Embryonic facial prominence (tissue), 1 donor: ENCODE measurements at regions not wholly inside any gene's neighbourhood (a gene's known extent, or its start where the extent isn't known, plus 50 kb on each side); places are given as distances from the start of the nearest gene placed in this dataset.
"Not testable (repeated sequence)": the region's sequence is repeated elsewhere in the genome, so short reads cannot be mapped to it uniquely, and the experiment has no call there.

Experiments used
- DNase-seq: peaks from one replicate; pipeline ENCODE4 v3.0.0-alpha.2; 2016; ENCODE audit errors: extremely low spot score

GRCh38 chr2:11990576-11990975 is 244.1 kb downstream of the LPIN1 start:
- DNase-seq: no peak

GRCh38 chr2:11993749-11994148 is 247.3 kb downstream of the LPIN1 start:
- DNase-seq: no peak

- no peak for DNase-seq
Observed at GRCh38 chr2:11995456-11995855, 249.0 kb downstream of the LPIN1 start.

GRCh38 chr2:11996618-11997017 is 250.2 kb downstream of the LPIN1 start:
- DNase-seq: no peak

GRCh38 chr2:11997142-11997541 is 250.7 kb downstream of the LPIN1 start:
- no peak for DNase-seq

DNA sequence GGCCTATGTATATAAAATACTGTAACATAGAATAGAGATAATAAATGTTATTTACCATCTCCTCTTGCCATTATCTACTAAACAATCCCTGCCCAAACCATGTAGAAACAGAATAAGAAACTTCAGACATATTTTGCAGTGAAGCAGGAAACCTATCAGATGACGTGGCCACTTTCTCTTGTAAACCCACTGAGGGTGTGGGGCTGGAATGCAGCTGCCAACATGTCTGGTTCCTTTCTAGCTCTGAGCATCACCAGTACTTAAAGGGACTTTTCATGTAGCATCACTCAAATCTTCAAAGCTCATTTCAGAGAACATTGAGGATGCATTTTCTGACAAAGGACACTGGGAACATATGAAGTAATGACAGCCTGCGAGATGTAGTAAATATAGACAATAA is 251.8 kb downstream of the LPIN1 start:
- no peak for DNase-seq

- no peak for DNase-seq
Observed at GRCh38 chr2:11998626-11999378, 252.4 kb downstream of the LPIN1 start.

DNA sequence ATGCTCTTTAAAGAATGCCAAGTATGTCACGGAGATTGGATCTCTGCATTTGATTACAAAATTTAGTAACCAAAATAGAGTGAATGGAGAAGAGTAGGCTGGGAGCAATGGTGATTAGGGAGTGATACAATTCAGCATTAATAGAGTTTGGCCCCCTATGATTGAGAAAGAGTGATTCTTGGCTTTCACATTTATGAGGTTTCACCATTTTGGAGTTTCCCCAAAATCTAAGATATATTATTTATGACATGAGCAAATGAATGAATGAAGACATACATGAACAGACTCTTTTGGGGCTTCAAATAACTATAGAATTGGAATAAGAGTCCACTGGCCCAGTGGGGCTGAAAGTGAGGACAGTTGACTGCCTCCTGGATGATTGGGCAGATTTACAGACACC is 255.2 kb downstream of the LPIN1 start:
- no peak for DNase-seq

GRCh38 chr2:12002215-12002614 is 255.8 kb downstream of the LPIN1 start:
- DNase-seq: no peak

DNA sequence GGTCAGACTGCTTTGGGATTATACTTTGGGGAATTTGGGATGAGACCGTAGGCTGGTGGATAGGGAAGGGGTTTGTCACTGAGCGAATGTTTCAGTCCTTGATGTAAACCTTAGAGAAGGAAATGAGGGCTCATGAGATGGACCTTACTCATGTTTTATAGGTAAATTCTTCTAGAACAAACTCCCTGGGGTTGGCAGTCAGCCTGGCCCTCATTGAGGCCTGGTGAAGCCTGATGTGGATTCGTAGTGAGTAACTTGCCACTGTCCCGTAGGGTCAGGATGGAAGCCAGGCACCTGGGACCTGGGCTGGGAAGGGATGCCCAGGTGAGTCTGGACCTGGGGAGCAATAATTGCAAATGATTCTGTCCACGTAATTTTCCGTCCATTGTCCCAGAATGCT is 258.3 kb downstream of the LPIN1 start:
- no peak for DNase-seq

DNA sequence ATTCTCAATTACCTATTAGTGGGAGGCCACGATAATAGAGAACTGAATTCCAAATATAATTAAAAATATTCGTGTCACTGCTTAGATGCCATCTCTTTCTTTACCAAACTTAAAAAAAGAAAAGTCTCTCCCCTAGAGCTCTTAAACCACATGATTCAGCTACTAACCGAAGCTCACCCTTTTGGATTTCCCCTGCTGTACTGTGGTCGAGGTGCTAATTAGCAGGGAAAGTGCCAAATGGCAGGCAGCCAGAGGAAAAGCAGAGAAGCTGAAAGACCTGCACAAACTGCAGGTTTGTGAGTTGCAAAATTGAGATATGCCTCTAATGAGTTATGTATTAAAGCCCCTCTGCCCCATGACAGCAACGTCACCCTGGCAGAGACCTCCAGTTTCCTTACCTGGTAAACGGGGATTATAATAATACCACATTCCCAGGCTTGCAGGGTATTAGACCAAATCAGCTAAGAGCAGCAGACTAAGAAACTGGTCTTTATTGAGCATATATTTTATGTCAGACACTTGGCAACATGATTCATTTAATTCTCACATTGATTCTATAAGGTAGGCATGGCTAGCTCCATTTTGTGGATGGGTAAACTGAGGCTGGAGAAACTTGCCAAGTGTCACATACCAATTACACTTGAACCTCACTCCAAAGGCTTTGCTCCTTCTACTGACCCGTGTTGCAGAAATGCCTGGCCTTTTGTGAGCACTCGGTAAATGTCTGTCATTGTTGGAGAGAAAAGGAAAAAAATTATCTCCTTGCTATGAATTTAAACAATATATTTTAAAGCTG is 259.7 kb downstream of the LPIN1 start:
- DNase-seq: no peak

GRCh38 chr2:12006850-12007249 is 260.4 kb downstream of the LPIN1 start:
- no peak for DNase-seq

GRCh38 chr2:12007282-12007681 is 260.9 kb downstream of the LPIN1 start:
- DNase-seq: no peak

GRCh38 chr2:12008425-12009061 is 262.1 kb downstream of the LPIN1 start:
- no peak for DNase-seq

DNA sequence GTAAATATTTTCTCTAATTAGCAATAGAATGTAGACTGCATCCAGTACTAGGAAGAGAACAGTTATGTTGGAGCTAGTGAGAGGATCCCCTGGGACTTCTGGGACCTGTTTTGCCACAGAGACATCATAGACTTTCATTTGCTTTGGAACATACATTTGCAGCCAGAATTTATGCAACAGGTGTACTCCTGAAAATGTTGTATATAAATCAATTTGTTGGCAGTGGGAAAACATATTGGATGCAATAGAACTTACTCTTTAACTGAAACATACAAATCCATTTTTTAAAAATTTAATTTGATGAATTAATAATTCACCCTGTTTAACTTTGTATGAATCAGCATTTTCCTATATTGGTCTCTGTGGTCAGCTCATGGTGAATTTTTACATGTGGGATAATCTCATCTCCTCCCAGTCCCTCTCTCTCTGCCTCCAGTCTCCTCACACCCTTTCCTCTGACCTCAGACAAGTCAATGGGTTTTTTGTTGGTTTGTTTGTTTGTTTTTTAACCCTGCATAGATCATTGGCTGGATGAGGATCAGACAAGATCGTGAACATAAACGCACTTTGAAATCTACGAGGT is 263.0 kb downstream of the LPIN1 start:
- no peak for DNase-seq

DNA sequence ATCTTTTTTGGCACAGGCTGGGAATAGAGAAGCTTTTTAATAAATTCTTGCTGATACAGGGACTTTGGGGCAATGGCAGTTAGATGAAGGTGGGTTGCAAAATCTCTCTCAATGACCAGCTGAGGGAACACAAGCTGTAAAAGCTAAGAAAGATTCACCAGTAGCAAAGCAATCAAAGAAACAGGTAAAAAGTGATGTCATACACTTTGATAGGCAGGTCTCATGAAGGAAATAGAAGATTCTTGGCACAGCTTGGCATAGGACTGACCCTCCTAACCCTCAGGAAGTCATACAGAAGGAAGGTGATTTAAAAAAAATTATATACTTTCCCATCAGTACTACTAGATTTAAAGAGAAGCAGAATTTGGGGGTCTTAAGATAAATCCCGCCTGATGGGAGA is 263.6 kb downstream of the LPIN1 start:
- DNase-seq: no peak

DNA sequence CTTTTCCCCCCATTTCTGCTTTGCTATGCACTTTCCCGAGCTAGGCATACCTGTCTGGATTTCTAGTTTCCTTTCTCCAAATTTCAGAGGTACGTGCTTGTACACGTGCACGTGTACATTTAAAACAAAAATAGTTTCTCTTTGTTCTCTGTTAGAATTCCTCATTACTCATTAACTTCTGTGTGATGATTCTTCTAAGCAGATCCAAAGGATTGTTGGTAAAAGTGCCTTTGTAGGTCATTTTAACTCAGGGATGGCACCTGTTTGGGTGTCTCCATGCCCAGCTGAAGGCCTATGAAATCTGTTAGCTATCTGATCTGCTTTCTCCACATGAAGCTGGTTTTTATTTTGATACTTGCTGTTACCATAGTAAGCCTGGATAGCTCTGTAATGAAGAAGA is 264.3 kb downstream of the LPIN1 start:
- DNase-seq: no peak

DNA sequence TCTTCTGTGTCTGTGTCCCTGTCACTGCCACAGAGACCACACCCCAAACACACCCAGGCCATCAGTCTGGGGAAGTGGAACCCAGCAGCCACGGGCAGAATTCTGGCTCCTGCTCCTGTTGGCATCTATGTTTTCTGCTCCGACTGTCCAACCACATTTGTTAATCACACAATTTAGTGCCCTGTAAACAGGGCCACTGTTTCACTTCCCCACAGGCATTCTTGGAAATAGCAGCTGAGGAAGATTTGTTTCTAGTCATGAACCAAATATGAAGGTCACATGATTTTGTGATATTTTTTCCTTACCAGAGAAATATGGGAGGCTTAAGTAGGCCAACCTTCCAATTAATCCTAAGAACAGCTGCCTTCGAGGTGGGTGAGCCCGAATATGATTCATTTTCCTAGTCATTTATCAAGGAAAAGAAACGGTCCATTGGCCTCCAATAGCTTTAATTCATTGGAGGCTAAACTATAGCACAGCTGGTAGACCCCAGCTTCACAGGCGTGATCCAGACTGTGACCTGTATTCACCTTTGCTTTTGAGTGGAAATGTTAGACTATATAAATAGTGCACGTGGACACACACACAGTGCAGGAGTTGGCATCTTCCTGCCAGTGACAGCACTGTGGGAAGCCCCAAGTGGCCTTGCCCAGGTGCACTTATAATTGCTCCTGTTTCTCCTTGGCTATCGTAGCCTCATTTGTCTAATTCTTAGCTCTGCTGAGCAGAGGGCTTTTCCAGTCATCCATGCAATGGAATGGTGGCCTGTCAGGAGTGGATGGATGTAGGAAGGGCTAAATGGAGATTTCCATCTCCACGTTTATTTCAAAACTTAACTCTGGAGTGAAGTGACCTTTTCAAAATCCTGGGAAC is 267.9 kb downstream of the LPIN1 start:
- no peak for DNase-seq

- no peak for DNase-seq
Observed at GRCh38 chr2:12017499-12018157, 271.2 kb downstream of the LPIN1 start.

- DNase-seq: not testable (repeated sequence)
Observed at GRCh38 chr2:12018726-12019125, 272.3 kb downstream of the LPIN1 start.
